ENCODE measurements at regions not wholly inside any gene's neighbourhood (a gene's known extent, or its start where the extent isn't known, plus 50 kb on each side); places are given as distances from the start of the nearest gene placed in this dataset.

- CTCF ChIA-PET, result no interaction called here
- Mint-ChIP-seq H3K27me3 (no peaks in the 10 kb centered on the region), H3K27ac (no peak overlapping the region), H3K4me3 (no peak overlapping the region), H3K4me1 (no peaks in the 10 kb centered on the region), H3K9me3 (ENCODE audit: insufficient read depth) (no peaks in the 10 kb centered on the region)
- POLR2A ChIA-PET, result no interaction called here
- Histone ChIP-seq H3K4me2 (replicated peaks; ENCODE audit: low read depth, low read length, poor library complexity, severe bottlenecking) (no peak overlapping the region), H3K9me3 (ENCODE audit: control extremely low read depth in 1 of 3, control insufficient read depth in 2 of 3, insufficient read depth in 1 of 3, low read length in 2 of 3) (no peaks in the 10 kb centered on the region), H3K27me3 (replicated peaks in 1 of 4; ENCODE audit: control extremely low read depth in 1 of 4, control insufficient read depth in 3 of 4, insufficient read depth in 4 of 4, low read length in 3 of 4) (no peaks in the 10 kb centered on the region), H3K27ac (ENCODE audit: low read length in 2 of 2) (no peak overlapping the region), H2AFZ (ENCODE audit: insufficient read depth, low read depth, low read length, poor library complexity, severe bottlenecking) (no peak overlapping the region), H3K9ac (ENCODE audit: low read length) (no peak overlapping the region), H3K4me3 (ENCODE audit: control extremely low read depth in 1 of 5, extremely low read depth in 1 of 5, insufficient read depth in 1 of 5, low read depth in 2 of 5, low read length in 4 of 5) (no peak overlapping the region), H3K36me3 (replicated peaks in 1 of 2; ENCODE audit: control extremely low read depth in 1 of 2, control insufficient read depth in 1 of 2, extremely low read depth in 1 of 2, insufficient read depth in 2 of 2, low read length in 1 of 2) (no peaks in the 10 kb centered on the region), H4K20me1 (ENCODE audit: control insufficient read depth, insufficient read depth, low read length, poor library complexity, severe bottlenecking) (no peaks in the 10 kb centered on the region), H3K79me2 (ENCODE audit: control insufficient read depth, insufficient read depth, low read length) (no peaks in the 10 kb centered on the region), H3K4me1 (ENCODE audit: control insufficient read depth in 2 of 2, insufficient read depth in 2 of 2, low read length in 2 of 2) (no peaks in the 10 kb centered on the region)
- no peak for ATAC-seq (ENCODE audit: low read depth)
- no CpG with 5 or more reads among the region's 1 CpG for WGBS (ENCODE audit: insufficient coverage)
- intact Hi-C loops (cut with micrococcal nuclease), result no loop called here
- DNase-seq, result no peak
- TF ChIP-seq CTCF (IDR thresholded peaks at IDR 0.05) (no peak), EZH2 (IDR thresholded peaks at IDR 0.05; ENCODE audit: borderline replicate concordance, insufficient read depth, low read depth, low read length, poor library complexity, severe bottlenecking) (no peak)
These were observed 423.8 kb downstream of the PPP4R3C start for GRCh38 chrX:27039332-27039731.

- H3K4me3 Mint-ChIP-seq, result no peak overlapping the region
- intact Hi-C loops (cut with micrococcal nuclease), result no loop called here
These were observed 454.7 kb downstream of the PPP4R3C start for GRCh38 chrX:27008486-27008885.

More at GRCh38 chrX:27008486-27008885, 454.7 kb downstream of the PPP4R3C start:
- Histone ChIP-seq H3K4me3 (ENCODE audit: control extremely low read depth in 1 of 5, extremely low read depth in 1 of 5, insufficient read depth in 1 of 5, low read depth in 2 of 5, low read length in 4 of 5) (no peak overlapping the region), H3K4me2 (replicated peaks; ENCODE audit: low read depth, low read length, poor library complexity, severe bottlenecking) (no peak overlapping the region), H2AFZ (ENCODE audit: insufficient read depth, low read depth, low read length, poor library complexity, severe bottlenecking) (no peak overlapping the region), H3K79me2 (ENCODE audit: control insufficient read depth, insufficient read depth, low read length) (no peaks in the 10 kb centered on the region), H3K27me3 (replicated peaks in 1 of 4; ENCODE audit: control extremely low read depth in 1 of 4, control insufficient read depth in 3 of 4, insufficient read depth in 4 of 4, low read length in 3 of 4) (no peaks in the 10 kb centered on the region), H3K9ac (ENCODE audit: low read length) (no peak overlapping the region), H3K27ac (ENCODE audit: low read length in 2 of 2) (no peak overlapping the region), H4K20me1 (ENCODE audit: control insufficient read depth, insufficient read depth, low read length, poor library complexity, severe bottlenecking) (no peaks in the 10 kb centered on the region), H3K36me3 (replicated peaks in 1 of 2; ENCODE audit: control extremely low read depth in 1 of 2, control insufficient read depth in 1 of 2, extremely low read depth in 1 of 2, insufficient read depth in 2 of 2, low read length in 1 of 2) (no peaks in the 10 kb centered on the region), H3K9me3 (ENCODE audit: control extremely low read depth in 1 of 3, control insufficient read depth in 2 of 3, insufficient read depth in 1 of 3, low read length in 2 of 3) (no peaks in the 10 kb centered on the region), H3K4me1 (ENCODE audit: control insufficient read depth in 2 of 2, insufficient read depth in 2 of 2, low read length in 2 of 2) (no peaks in the 10 kb centered on the region)
- Mint-ChIP-seq H3K4me1 (no peaks in the 10 kb centered on the region), H3K27me3 (no peaks in the 10 kb centered on the region), H3K9me3 (ENCODE audit: insufficient read depth) (no peaks in the 10 kb centered on the region), H3K27ac (no peak overlapping the region)
- ChIA-PET POLR2A (no interaction called here), CTCF (no interaction called here)
- 80% methylated on average over 1 of the region's 5 CpGs for WGBS (ENCODE audit: insufficient coverage)
- DNase-seq, result no peak
- TF ChIP-seq CTCF (IDR thresholded peaks at IDR 0.05), result no peak
- no peak for TF ChIP-seq EZH2 (IDR thresholded peaks at IDR 0.05; ENCODE audit: borderline replicate concordance, insufficient read depth, low read depth, low read length, poor library complexity, severe bottlenecking)
- no peak for ATAC-seq (ENCODE audit: low read depth)
